PC-9 (cell line): ENCODE measurements at regions not wholly inside any gene's neighbourhood (a gene's known extent, or its start where the extent isn't known, plus 50 kb on each side); places are given as distances from the start of the nearest gene placed in this dataset.

Source experiments
- CTCF ChIP-seq: fragments of 200-600 bp; sonication (generic); conservative IDR thresholded peaks from 2 replicates; pipeline ENCODE4 v1.6.1; 2017; ENCODE audit warnings: mixed run types, antibody characterized with exemption, mild to moderate bottlenecking, moderate library complexity
- EZH2 ChIP-seq: fragments of 200-600 bp; sonication (generic); IDR thresholded peaks from 2 replicates; pipeline ENCODE4 v1.8.0; 2017; ENCODE audit warnings: antibody characterized with exemption, low read depth

- TF ChIP-seq CTCF (no peak), EZH2 (no peak)
Measured at GRCh38 chr16:24477492-24477891, 61.9 kb upstream of the RBBP6 start.
